GM23338 (cell line): ENCODE measurements at regions not wholly inside any gene's neighbourhood (a gene's known extent, or its start where the extent isn't known, plus 50 kb on each side); places are given as distances from the start of the nearest gene placed in this dataset.

Source experiments
- ATAC-seq: fragments of 200-7000 bp; cut with Tn5 transposase; 3 replicates; pipeline ENCODE4 v1.9.1; 2020
- DNase-seq: peaks from one replicate; pipeline ENCODE4 v3.0.0-alpha.2; 2015; ENCODE audit warnings: low spot score
- H2AFZ ChIP-seq: fragments of 200-600 bp; sonication (generic); 2 replicates; pipeline ENCODE4 v1.8.0; 2016; ENCODE audit warnings: antibody characterized with exemption, mild to moderate bottlenecking, moderate library complexity
- H3F3A ChIP-seq: fragments of 200-600 bp; sonication (generic); replicated peaks from 2 replicates; pipeline ENCODE4 v1.8.0; 2017; ENCODE audit warnings: antibody characterized with exemption, mixed run types, low read depth
- H3K27ac ChIP-seq: fragments of 200-600 bp; sonication (generic); 2 replicates; pipeline ENCODE4 v1.6.1; 2016; ENCODE audit warnings: low read depth
- H3K27me3 ChIP-seq: fragments of 200-600 bp; sonication (generic); 2 replicates; pipeline ENCODE4 v1.8.0; 2016; ENCODE audit warnings: mild to moderate bottlenecking, mixed run types, moderate library complexity; ENCODE audit not compliant: insufficient read depth
- H3K36me3 ChIP-seq: fragments of 200-600 bp; sonication (generic); 2 replicates; pipeline ENCODE4 v1.8.0; 2016; ENCODE audit warnings: mild to moderate bottlenecking; ENCODE audit not compliant: insufficient read depth
- H3K4me1 ChIP-seq: fragments of 200-600 bp; sonication (generic); 2 replicates; pipeline ENCODE4 v1.8.0; 2016; ENCODE audit warnings: mild to moderate bottlenecking, moderate library complexity; ENCODE audit not compliant: insufficient read depth
- H3K4me2 ChIP-seq: fragments of 200-600 bp; sonication (generic); 2 replicates; pipeline ENCODE4 v1.7.1; 2017; ENCODE audit warnings: mixed run types
- H3K4me3 ChIP-seq: fragments of 200-600 bp; sonication (generic); 2 replicates; pipeline ENCODE4 v1.6.1; 2016; ENCODE audit warnings: mixed run types
- H3K79me2 ChIP-seq: fragments of 200-600 bp; sonication (generic); replicated peaks from 2 replicates; pipeline ENCODE4 v1.8.0; 2017; ENCODE audit warnings: mild to moderate bottlenecking; ENCODE audit not compliant: insufficient read depth
- H3K9me2 ChIP-seq: fragments of 200-600 bp; sonication (generic); 2 replicates; pipeline ENCODE4 v1.8.0; 2017; ENCODE audit not compliant: insufficient read depth
- H4K20me1 ChIP-seq: fragments of 200-600 bp; sonication (generic); replicated peaks from 2 replicates; pipeline ENCODE4 v1.8.0; 2017; ENCODE audit warnings: mild to moderate bottlenecking; ENCODE audit not compliant: insufficient read depth
- H3K27ac Mint-ChIP-seq: 2 replicates; pipeline ENCODE4 v1.8.0; 2020; ENCODE audit warnings: inconsistent platforms, mild to moderate bottlenecking, moderate library complexity, mixed read lengths
- H3K27me3 Mint-ChIP-seq: 3 replicates; pipeline ENCODE4 v1.8.0; 2022; ENCODE audit warnings: low read depth, mild to moderate bottlenecking, moderate library complexity, mixed read lengths, inconsistent platforms; ENCODE audit not compliant: insufficient read depth, poor library complexity
- H3K36me3 Mint-ChIP-seq: 3 replicates; pipeline ENCODE4 v1.8.0; 2021; ENCODE audit warnings: low read depth, mild to moderate bottlenecking, inconsistent platforms, moderate library complexity, mixed read lengths
- H3K4me1 Mint-ChIP-seq: 3 replicates; pipeline ENCODE4 v1.8.0; 2020; ENCODE audit warnings: mild to moderate bottlenecking, inconsistent platforms, mixed read lengths
- H3K4me3 Mint-ChIP-seq: 3 replicates; pipeline ENCODE4 v1.8.0; 2021; ENCODE audit warnings: moderate library complexity, mild to moderate bottlenecking, inconsistent platforms, mixed read lengths
- H3K9me3 Mint-ChIP-seq: 3 replicates; pipeline ENCODE4 v1.8.0; 2020; ENCODE audit warnings: moderate library complexity, mild to moderate bottlenecking, inconsistent platforms, mixed read lengths
- CREB1 ChIP-seq: fragments of 250-450 bp; sonication (Bioruptor Pico); IDR thresholded peaks from 2 replicates; pipeline ENCODE4 v1.5.0; 2020; ENCODE audit warnings: low read depth, mild to moderate bottlenecking, moderate library complexity
- ETS1 ChIP-seq: IDR thresholded peaks from 2 replicates; pipeline ENCODE4 v1.6.1; 2016; ENCODE audit warnings: antibody characterized with exemption
- EZH2 ChIP-seq: fragments of 200-600 bp; sonication (generic); IDR thresholded peaks from one replicate; pipeline ENCODE4 v1.8.0; 2017; ENCODE audit warnings: antibody characterized with exemption, mild to moderate bottlenecking, low read depth; ENCODE audit not compliant: unreplicated experiment
- JUNB ChIP-seq: IDR thresholded peaks from one replicate; pipeline ENCODE4 v1.6.1; 2016; ENCODE audit warnings: antibody characterized with exemption; ENCODE audit not compliant: unreplicated experiment
- NANOG ChIP-seq: IDR thresholded peaks from 2 replicates; pipeline ENCODE4 v1.6.1; 2016; ENCODE audit warnings: antibody characterized with exemption, borderline replicate concordance
- POLR2AphosphoS5 ChIP-seq: IDR thresholded peaks from 2 replicates; pipeline ENCODE4 v1.6.1; 2016; ENCODE audit warnings: antibody characterized with exemption, low read depth
- REST ChIP-seq: IDR thresholded peaks from one replicate; pipeline ENCODE4 v1.6.1; 2018; ENCODE audit warnings: antibody characterized with exemption; ENCODE audit not compliant: unreplicated experiment
- STAT1 ChIP-seq: IDR thresholded peaks from one replicate; pipeline ENCODE4 v1.6.1; 2016; ENCODE audit warnings: antibody characterized with exemption; ENCODE audit not compliant: unreplicated experiment
- ZNF114 ChIP-seq: fragments of 250-450 bp; sonication (Bioruptor Pico); IDR thresholded peaks from 2 replicates; pipeline ENCODE4 v1.5.0; 2020; ENCODE audit warnings: mild to moderate bottlenecking, moderate library complexity
- ZNF331 ChIP-seq: fragments of 250-450 bp; sonication (Bioruptor Pico); IDR thresholded peaks from 2 replicates; pipeline ENCODE4 v1.5.0; 2020; ENCODE audit warnings: low read depth, mild to moderate bottlenecking, moderate library complexity
- ZNF462 ChIP-seq: fragments of 250-450 bp; sonication (Bioruptor Pico); IDR thresholded peaks from 2 replicates; pipeline ENCODE4 v1.5.0; 2020; ENCODE audit warnings: mild to moderate bottlenecking, moderate library complexity

GRCh38 chr3:126277629-126278378 lies 79.4 kb downstream of the KLF15 start:
- Histone ChIP-seq H3K9me2 (no peaks in the 10 kb centered on the region), H2AFZ (no peak overlapping the region), H3K27ac (no peak overlapping the region), H3K4me2 (no peak overlapping the region), H3K36me3 (no peaks in the 10 kb centered on the region), H3K27me3 (no peaks in the 10 kb centered on the region), H4K20me1 (no peaks in the 10 kb centered on the region), H3K4me1 (no peaks in the 10 kb centered on the region), H3K79me2 (no peaks in the 10 kb centered on the region), H3K4me3 (no peak overlapping the region), H3F3A (no peaks in the 10 kb centered on the region)
- no peak for DNase-seq
- Mint-ChIP-seq H3K4me3 (no peak overlapping the region), H3K9me3 (no peaks in the 10 kb centered on the region), H3K36me3 (no peaks in the 10 kb centered on the region; the same call in 2 of the 3 replicates), H3K27me3 (peaks cover 7% of the 10 kb centered on the region), H3K27ac (no peak overlapping the region; the same call in 1 of the 2 replicates), H3K4me1 (no peaks in the 10 kb centered on the region; the same call in 2 of the 3 replicates)
- TF ChIP-seq POLR2AphosphoS5 (no peak), ZNF331 (CRISPR knock-in tag) (no peak), ETS1 (no peak), JUNB (no peak), ZNF462 (CRISPR knock-in tag) (no peak), CREB1 (CRISPR knock-in tag) (no peak), EZH2 (no peak), NANOG (no peak), ZNF114 (CRISPR knock-in tag) (no peak), REST (no peak), STAT1 (no peak)
- ATAC-seq: no peak
